Neural cell (in vitro differentiated cells): ENCODE measurements at regions not wholly inside any gene's neighbourhood (a gene's known extent, or its start where the extent isn't known, plus 50 kb on each side); places are given as distances from the start of the nearest gene placed in this dataset.

ENCODE experiments used
- H2AFZ ChIP-seq: fragments of 200-600, 300-800 bp; sonication (generic), shearing (Covaris generic); 2 replicates; pipeline ENCODE4 v1.6.0; 2014; ENCODE audit warnings: low read depth, mild to moderate bottlenecking, antibody characterized with exemption, low read length, moderate library complexity
- H3F3A ChIP-seq: fragments of 200-600 bp; shearing (Covaris generic); 2 replicates; pipeline ENCODE4 v1.6.1; 2016; ENCODE audit warnings: mild to moderate bottlenecking, moderate library complexity, mixed read lengths, antibody characterized with exemption, low read length; ENCODE audit not compliant: insufficient read depth, poor library complexity, severe bottlenecking
- H3K27ac ChIP-seq: fragments of 200-600, 300-800 bp; sonication (generic), shearing (Covaris generic); 2 replicates; pipeline ENCODE4 v1.5.1; 2014; ENCODE audit warnings: mild to moderate bottlenecking, low read length, moderate library complexity
- H3K27me3 ChIP-seq: fragments of 300-800, 200-600 bp; sonication (generic), shearing (Covaris generic); 2 replicates; pipeline ENCODE4 v1.6.0; 2014; ENCODE audit warnings: mild to moderate bottlenecking, low read depth, low read length, moderate library complexity; ENCODE audit not compliant: insufficient read depth
- H3K36me3 ChIP-seq: fragments of 300-800, 200-600 bp; sonication (generic), shearing (Covaris generic); 2 replicates; pipeline ENCODE4 v1.5.1; 2014; ENCODE audit warnings: mild to moderate bottlenecking, antibody characterized with exemption, low read length, moderate library complexity; ENCODE audit not compliant: insufficient read depth
- H3K4me2 ChIP-seq: fragments of 300-800, 200-600 bp; sonication (generic), shearing (Covaris generic); 2 replicates; pipeline ENCODE4 v1.6.0; 2014; ENCODE audit warnings: mild to moderate bottlenecking, low read length
- H3K4me3 ChIP-seq: fragments of 300-800, 200-600 bp; sonication (generic), shearing (Covaris generic); 2 replicates; pipeline ENCODE4 v1.5.1; 2014; ENCODE audit warnings: mild to moderate bottlenecking, low read length, moderate library complexity
- H3K79me2 ChIP-seq: fragments of 200-600 bp; shearing (Covaris generic); replicated peaks from 2 replicates; pipeline ENCODE4 v1.6.0; 2014; ENCODE audit warnings: mild to moderate bottlenecking, low read length, moderate library complexity; ENCODE audit not compliant: insufficient read depth
- H3K9ac ChIP-seq: fragments of 300-800, 200-600 bp; sonication (generic), shearing (Covaris generic); 2 replicates; pipeline ENCODE4 v1.6.1; 2016; ENCODE audit warnings: mild to moderate bottlenecking, low read length, mixed read lengths
- H3K9me2 ChIP-seq: fragments of 200-600 bp; shearing (Covaris generic); 2 replicates; pipeline ENCODE4 v1.6.1; 2016; ENCODE audit warnings: mild to moderate bottlenecking, low read length, mixed read lengths; ENCODE audit not compliant: insufficient read depth
- H3K9me3 ChIP-seq: fragments of 200-600, 300-800 bp; sonication (generic), shearing (Covaris generic); 2 replicates; pipeline ENCODE4 v1.6.1; 2016; ENCODE audit warnings: mild to moderate bottlenecking, mixed run types, low read length, moderate library complexity, mixed read lengths
- H4K20me1 ChIP-seq: fragments of 200-600 bp; shearing (Covaris generic); 2 replicates; pipeline ENCODE4 v1.6.1; 2016; ENCODE audit warnings: mild to moderate bottlenecking, mixed run types; ENCODE audit not compliant: insufficient read depth
- EP300 ChIP-seq: fragments of 450-650 bp; conservative IDR thresholded peaks from 2 replicates; pipeline ENCODE4 v1.6.1; 2014; ENCODE audit warnings: antibody characterized with exemption, mild to moderate bottlenecking, moderate library complexity; ENCODE audit not compliant: poor library complexity, severe bottlenecking
- EZH2 ChIP-seq: fragments of 200-600, 300-800 bp; shearing (Covaris generic), sonication (generic); IDR thresholded peaks from 2 replicates; pipeline ENCODE4 v1.6.1; 2014; ENCODE audit warnings: antibody characterized with exemption, low read length, borderline replicate concordance, mild to moderate bottlenecking; ENCODE audit not compliant: insufficient read depth, poor library complexity, severe bottlenecking
- MXI1 ChIP-seq: fragments of 450-650 bp; conservative IDR thresholded peaks from 2 replicates; pipeline ENCODE4 v1.6.1; 2014; ENCODE audit warnings: antibody characterized with exemption, mild to moderate bottlenecking; ENCODE audit not compliant: poor library complexity, severe bottlenecking
- POLR2AphosphoS5 ChIP-seq: IDR thresholded peaks from 2 replicates; pipeline ENCODE4 v1.6.1; 2012
- RAD21 ChIP-seq: fragments of 450-650 bp; conservative IDR thresholded peaks from 2 replicates; pipeline ENCODE4 v1.6.1; 2014; ENCODE audit warnings: antibody characterized with exemption, mild to moderate bottlenecking, moderate library complexity
- SMC3 ChIP-seq: fragments of 450-650 bp; conservative IDR thresholded peaks from 2 replicates; pipeline ENCODE4 v1.6.1; 2014; ENCODE audit warnings: antibody characterized with exemption, mild to moderate bottlenecking, moderate library complexity; ENCODE audit not compliant: poor library complexity
- TAF1 ChIP-seq: IDR thresholded peaks from 2 replicates; pipeline ENCODE4 v1.6.1; 2012; ENCODE audit warnings: low read depth
- TF ChIP-seq, protein P1 (sequence below): IDR thresholded peaks from 2 replicates; pipeline ENCODE4 v1.6.1; 2012; ENCODE audit warnings: borderline replicate concordance
- TF ChIP-seq, protein P2 (sequence below): fragments of 450-650 bp; IDR thresholded peaks from 2 replicates; pipeline ENCODE4 v1.5.1; 2014; ENCODE audit warnings: antibody characterized with exemption, mild to moderate bottlenecking, moderate library complexity; ENCODE audit not compliant: poor library complexity, severe bottlenecking

DNA sequence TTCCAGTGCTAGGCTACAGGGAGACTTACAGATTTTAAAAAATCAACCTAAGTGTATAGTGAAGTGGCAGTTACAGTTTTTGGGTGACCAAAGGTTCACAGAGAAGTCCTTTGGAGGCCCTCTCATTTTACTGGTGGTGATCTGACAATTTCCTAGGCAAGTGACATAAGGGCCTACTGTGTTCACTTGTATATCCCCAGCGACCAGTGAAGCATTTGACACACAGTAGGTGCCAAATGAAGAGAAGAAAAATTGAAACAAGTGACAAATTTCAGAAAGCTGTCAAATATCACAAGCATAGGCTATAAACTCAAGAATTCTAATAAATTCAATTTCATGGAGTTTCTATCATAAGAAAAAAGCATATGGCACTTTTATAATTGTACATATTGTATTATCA, 89.5 kb downstream of the RPL22L1 start:
- Histone ChIP-seq H3F3A (no peaks in the 10 kb centered on the region), H3K4me2 (no peak overlapping the region), H3K9me3 (no peaks in the 10 kb centered on the region), H3K27me3 (no peaks in the 10 kb centered on the region), H3K27ac (no peak overlapping the region), H4K20me1 (no peaks in the 10 kb centered on the region), H2AFZ (no peak overlapping the region), H3K9me2 (no peaks in the 10 kb centered on the region), H3K36me3 (no peaks in the 10 kb centered on the region), H3K79me2 (no peaks in the 10 kb centered on the region), H3K9ac (no peak overlapping the region), H3K4me3 (no peak overlapping the region)
- no peak for TF ChIP-seq TAF1
- TF ChIP-seq EP300, result no peak
- TF ChIP-seq, protein P1, sequence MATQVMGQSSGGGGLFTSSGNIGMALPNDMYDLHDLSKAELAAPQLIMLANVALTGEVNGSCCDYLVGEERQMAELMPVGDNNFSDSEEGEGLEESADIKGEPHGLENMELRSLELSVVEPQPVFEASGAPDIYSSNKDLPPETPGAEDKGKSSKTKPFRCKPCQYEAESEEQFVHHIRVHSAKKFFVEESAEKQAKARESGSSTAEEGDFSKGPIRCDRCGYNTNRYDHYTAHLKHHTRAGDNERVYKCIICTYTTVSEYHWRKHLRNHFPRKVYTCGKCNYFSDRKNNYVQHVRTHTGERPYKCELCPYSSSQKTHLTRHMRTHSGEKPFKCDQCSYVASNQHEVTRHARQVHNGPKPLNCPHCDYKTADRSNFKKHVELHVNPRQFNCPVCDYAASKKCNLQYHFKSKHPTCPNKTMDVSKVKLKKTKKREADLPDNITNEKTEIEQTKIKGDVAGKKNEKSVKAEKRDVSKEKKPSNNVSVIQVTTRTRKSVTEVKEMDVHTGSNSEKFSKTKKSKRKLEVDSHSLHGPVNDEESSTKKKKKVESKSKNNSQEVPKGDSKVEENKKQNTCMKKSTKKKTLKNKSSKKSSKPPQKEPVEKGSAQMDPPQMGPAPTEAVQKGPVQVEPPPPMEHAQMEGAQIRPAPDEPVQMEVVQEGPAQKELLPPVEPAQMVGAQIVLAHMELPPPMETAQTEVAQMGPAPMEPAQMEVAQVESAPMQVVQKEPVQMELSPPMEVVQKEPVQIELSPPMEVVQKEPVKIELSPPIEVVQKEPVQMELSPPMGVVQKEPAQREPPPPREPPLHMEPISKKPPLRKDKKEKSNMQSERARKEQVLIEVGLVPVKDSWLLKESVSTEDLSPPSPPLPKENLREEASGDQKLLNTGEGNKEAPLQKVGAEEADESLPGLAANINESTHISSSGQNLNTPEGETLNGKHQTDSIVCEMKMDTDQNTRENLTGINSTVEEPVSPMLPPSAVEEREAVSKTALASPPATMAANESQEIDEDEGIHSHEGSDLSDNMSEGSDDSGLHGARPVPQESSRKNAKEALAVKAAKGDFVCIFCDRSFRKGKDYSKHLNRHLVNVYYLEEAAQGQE, result no peak
- TF ChIP-seq POLR2AphosphoS5, result no peak
- no peak for TF ChIP-seq RAD21
- TF ChIP-seq MXI1, result no peak
- TF ChIP-seq, protein P2, sequence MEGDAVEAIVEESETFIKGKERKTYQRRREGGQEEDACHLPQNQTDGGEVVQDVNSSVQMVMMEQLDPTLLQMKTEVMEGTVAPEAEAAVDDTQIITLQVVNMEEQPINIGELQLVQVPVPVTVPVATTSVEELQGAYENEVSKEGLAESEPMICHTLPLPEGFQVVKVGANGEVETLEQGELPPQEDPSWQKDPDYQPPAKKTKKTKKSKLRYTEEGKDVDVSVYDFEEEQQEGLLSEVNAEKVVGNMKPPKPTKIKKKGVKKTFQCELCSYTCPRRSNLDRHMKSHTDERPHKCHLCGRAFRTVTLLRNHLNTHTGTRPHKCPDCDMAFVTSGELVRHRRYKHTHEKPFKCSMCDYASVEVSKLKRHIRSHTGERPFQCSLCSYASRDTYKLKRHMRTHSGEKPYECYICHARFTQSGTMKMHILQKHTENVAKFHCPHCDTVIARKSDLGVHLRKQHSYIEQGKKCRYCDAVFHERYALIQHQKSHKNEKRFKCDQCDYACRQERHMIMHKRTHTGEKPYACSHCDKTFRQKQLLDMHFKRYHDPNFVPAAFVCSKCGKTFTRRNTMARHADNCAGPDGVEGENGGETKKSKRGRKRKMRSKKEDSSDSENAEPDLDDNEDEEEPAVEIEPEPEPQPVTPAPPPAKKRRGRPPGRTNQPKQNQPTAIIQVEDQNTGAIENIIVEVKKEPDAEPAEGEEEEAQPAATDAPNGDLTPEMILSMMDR, result no peak
- no peak for TF ChIP-seq SMC3
- no peak for TF ChIP-seq EZH2

DNA sequence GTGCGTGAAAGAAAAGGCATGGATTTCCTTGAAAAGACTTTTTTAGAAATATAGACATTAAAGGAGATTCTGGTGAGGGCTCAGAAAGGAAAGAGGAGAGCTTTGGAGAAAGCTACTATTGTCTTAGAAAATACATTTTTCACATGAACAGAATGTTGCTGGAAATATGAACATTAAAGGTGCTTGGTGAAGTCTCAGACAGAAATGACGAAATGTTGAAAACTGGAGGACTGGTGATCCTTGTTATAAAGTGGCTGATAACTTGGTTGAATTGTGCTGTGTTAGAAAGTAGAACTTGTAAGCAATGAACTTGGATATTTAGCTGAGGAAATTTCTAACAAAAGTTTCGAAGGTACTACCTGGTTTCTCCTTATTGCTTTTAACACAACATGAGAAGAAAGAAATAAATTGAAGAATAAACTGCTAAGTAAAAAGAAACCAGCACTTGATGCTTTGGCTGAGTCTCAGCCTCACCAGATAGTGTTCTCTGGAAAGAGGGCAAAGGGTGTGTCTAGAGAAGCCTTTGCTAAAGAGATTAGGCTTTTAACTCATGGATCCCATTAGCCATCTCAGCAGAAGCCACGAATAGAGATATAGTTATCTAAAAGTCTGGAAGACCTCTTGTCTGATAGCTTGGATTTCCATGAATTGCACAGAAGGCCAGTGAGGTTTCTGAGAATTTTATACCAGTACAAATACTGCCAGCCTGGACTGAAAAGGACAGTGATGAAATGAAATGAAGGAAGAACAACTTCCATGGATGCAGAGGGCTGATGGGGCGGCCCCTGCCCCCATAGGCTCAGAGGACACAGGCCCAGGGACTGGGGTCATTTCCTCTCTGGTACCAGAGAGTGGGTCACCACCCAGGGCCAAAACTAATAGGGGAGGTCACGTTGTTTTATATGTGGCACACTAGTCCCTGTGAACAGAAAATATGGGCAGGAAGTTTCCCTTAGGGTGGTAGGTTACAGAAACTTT, 91.5 kb downstream of the RPL22L1 start:
- H3K27me3 ChIP-seq, result no peaks in the 10 kb centered on the region
- no peak overlapping the region for H3K4me2 ChIP-seq
- H2AFZ ChIP-seq, result no peak overlapping the region
- H3K9me3 ChIP-seq, result no peaks in the 10 kb centered on the region
- H3K36me3 ChIP-seq, result no peaks in the 10 kb centered on the region
- H3K4me3 ChIP-seq, result no peak overlapping the region
- no peaks in the 10 kb centered on the region for H4K20me1 ChIP-seq
- no peaks in the 10 kb centered on the region for H3F3A ChIP-seq
- no peak overlapping the region for H3K9ac ChIP-seq
- H3K9me2 ChIP-seq, result no peaks in the 10 kb centered on the region
- TF ChIP-seq EP300 (no peak), SMC3 (no peak), EZH2 (no peak), POLR2AphosphoS5 (no peak), MXI1 (no peak), TAF1 (no peak), RAD21 (no peak)
- TF ChIP-seq, protein P1, result no peak
- TF ChIP-seq, protein P2, result no peak
- no peak overlapping the region for H3K27ac ChIP-seq
- H3K79me2 ChIP-seq, result no peaks in the 10 kb centered on the region
